Caco-2 (cell line): ENCODE measurements at regions not wholly inside any gene's neighbourhood (a gene's known extent, or its start where the extent isn't known, plus 50 kb on each side); places are given as distances from the start of the nearest gene placed in this dataset.

Experiments used
- BruUV-seq: library from RNA; stranded (reverse); fragments of 400-500 nt; replicated peaks from 2 replicates; lab custom pipeline; 2021; lab: Mats Ljungman, UMichigan
- CTCF ChIA-PET: fragments of 300-600 bp; sonication (Branson Sonifier 250); formaldehyde crosslinking; loops from one replicate; lab custom pipeline; 2022; ENCODE audit warnings: antibody characterized with exemption; lab: Charles Lee
- POLR2A ChIA-PET: fragments of 300-600 bp; sonication (Branson Sonifier 250); formaldehyde crosslinking; loops from one replicate; lab custom pipeline; 2022; ENCODE audit warnings: antibody characterized with exemption; lab: Charles Lee
- DNase-seq, 2 experiments: peaks; one replicate each; pipeline versions ENCODE4 v3.0.0 to v3.0.0-alpha.2; 2020 to 2022
- H3K27me3 ChIP-seq: replicated peaks from 2 replicates; pipeline ENCODE4 v1.6.0; 2011; ENCODE audit warnings: low read length; ENCODE audit not compliant: control insufficient read depth, insufficient read depth
- H3K36me3 ChIP-seq: 2 replicates; pipeline ENCODE4 v1.5.1; 2011; ENCODE audit warnings: low read length; ENCODE audit not compliant: control insufficient read depth, insufficient read depth
- H3K4me1 ChIP-seq: fragments of 250-450 bp; sonication (Bioruptor Pico); 2 replicates; pipeline ENCODE4 v1.5.1; 2020; ENCODE audit warnings: mild to moderate bottlenecking
- H3K4me3 ChIP-seq: 2 replicates; pipeline ENCODE4 v1.5.1; 2011; ENCODE audit warnings: low read depth, mild to moderate bottlenecking, control low read depth, low read length
- H3K9me3 ChIP-seq: fragments of 250-450 bp; sonication (Bioruptor Pico); 2 replicates; pipeline ENCODE4 v1.5.1; 2020; ENCODE audit warnings: mild to moderate bottlenecking, moderate library complexity
- H3K27ac Mint-ChIP-seq: one replicate; pipeline ENCODE4 v1.8.0; 2022; ENCODE audit warnings: mixed read lengths; ENCODE audit not compliant: unreplicated experiment
- H3K27me3 Mint-ChIP-seq: one replicate; pipeline ENCODE4 v1.8.0; 2022; ENCODE audit warnings: mixed read lengths; ENCODE audit not compliant: insufficient read depth, unreplicated experiment
- H3K36me3 Mint-ChIP-seq: one replicate; pipeline ENCODE4 v1.8.0; 2022; ENCODE audit warnings: mild to moderate bottlenecking, mixed read lengths; ENCODE audit not compliant: insufficient read depth, unreplicated experiment
- H3K4me1 Mint-ChIP-seq: one replicate; pipeline ENCODE4 v1.8.0; 2022; ENCODE audit warnings: low read depth, mixed read lengths; ENCODE audit not compliant: unreplicated experiment
- H3K4me3 Mint-ChIP-seq: one replicate; pipeline ENCODE4 v1.8.0; 2022; ENCODE audit warnings: mild to moderate bottlenecking, moderate library complexity, mixed read lengths; ENCODE audit not compliant: unreplicated experiment
- H3K9me3 Mint-ChIP-seq: one replicate; pipeline ENCODE4 v1.8.0; 2022; ENCODE audit warnings: mixed read lengths; ENCODE audit not compliant: unreplicated experiment
- CTCF ChIP-seq, 2 experiments: fragments of 200-600 bp in 1 of 2; IDR thresholded peaks; 1 replicate in 1 of 2; 2 replicates in 1 of 2; pipeline versions ENCODE4 v1.5.1 to v1.8.0; 2011 to 2022; ENCODE audit warnings: antibody characterized with exemption in 1 of 2, control low read depth in 1 of 2, inconsistent platforms in 1 of 2, low read depth in 1 of 2, low read length in 1 of 2, mild to moderate bottlenecking in 1 of 2, moderate library complexity in 1 of 2; ENCODE audit not compliant: insufficient read depth in 1 of 2, severe bottlenecking in 1 of 2, unreplicated experiment in 1 of 2
- intact Hi-C: fragments of 100-400 bp; cut with micrococcal nuclease; formaldehyde crosslinking; loops from one replicate; pipeline ENCODE4 v1.10.0; 2022; ENCODE audit not compliant: unreplicated experiment

- H3K4me1 ChIP-seq, result no peaks in the 10 kb centered on the region
- intact Hi-C loops, result no loop called here
- H3K27ac Mint-ChIP-seq, result no peak overlapping the region
- H3K4me3 Mint-ChIP-seq, result no peak overlapping the region
- no peaks in the 10 kb centered on the region for H3K4me1 Mint-ChIP-seq
- no peaks in the 10 kb centered on the region for H3K36me3 ChIP-seq
- POLR2A ChIA-PET, result no interaction called here
- peaks cover 24% of the 10 kb centered on the region for H3K27me3 Mint-ChIP-seq
- CTCF ChIA-PET, result no interaction called here
- no peaks in the 10 kb centered on the region for H3K9me3 Mint-ChIP-seq
- BruUV-seq, result no TSS peak
- no peak for TF ChIP-seq CTCF (IDR thresholded peaks at IDR 0.05; ENCODE audit: insufficient read depth in 1 of 2, low read depth in 1 of 2, low read length in 1 of 2, severe bottlenecking in 1 of 2, unreplicated experiment in 1 of 2)
- no peaks in the 10 kb centered on the region for H3K9me3 ChIP-seq
- no peaks in the 10 kb centered on the region for H3K36me3 Mint-ChIP-seq
- no peaks in the 10 kb centered on the region; the same call in 1 of the 2 replicates for H3K27me3 ChIP-seq
- no peak for DNase-seq
- no peak overlapping the region for H3K4me3 ChIP-seq
These were observed 531.7 kb downstream of the TBC1D22A start for GRCh38 chr22:47294222-47294532.

- H3K4me1 Mint-ChIP-seq, result no peaks in the 10 kb centered on the region
- TF ChIP-seq CTCF (IDR thresholded peaks at IDR 0.05; ENCODE audit: insufficient read depth in 1 of 2, low read depth in 1 of 2, low read length in 1 of 2, severe bottlenecking in 1 of 2, unreplicated experiment in 1 of 2), result no peak
- Histone ChIP-seq H3K27me3 (no peaks in the 10 kb centered on the region; the same call in 1 of the 2 replicates), H3K9me3 (no peaks in the 10 kb centered on the region), H3K4me3 (no peak overlapping the region), H3K4me1 (no peaks in the 10 kb centered on the region), H3K36me3 (no peaks in the 10 kb centered on the region)
- POLR2A ChIA-PET, result no interaction called here
- peak in 1 of 2 experiments; percentile 20 for DNase-seq
- no peaks in the 10 kb centered on the region for H3K36me3 Mint-ChIP-seq
- no peaks in the 10 kb centered on the region for H3K9me3 Mint-ChIP-seq
- H3K27ac Mint-ChIP-seq, result no peak overlapping the region
- BruUV-seq, result no TSS peak
- H3K27me3 Mint-ChIP-seq, result peaks cover 24% of the 10 kb centered on the region
- CTCF ChIA-PET, result no interaction called here
- intact Hi-C loops, result no loop called here
- H3K4me3 Mint-ChIP-seq, result no peak overlapping the region
These were observed 531.1 kb downstream of the TBC1D22A start for GRCh38 chr22:47293368-47294221.

GRCh38 chr22:47292546-47293320 is 530.3 kb downstream of the TBC1D22A start:
- H3K4me1 Mint-ChIP-seq, result no peaks in the 10 kb centered on the region
- H3K9me3 Mint-ChIP-seq, result no peaks in the 10 kb centered on the region
- peaks cover 32% of the 10 kb centered on the region for H3K27me3 Mint-ChIP-seq

More at GRCh38 chr22:47292546-47293320, 530.3 kb downstream of the TBC1D22A start:
- Histone ChIP-seq H3K4me1 (no peaks in the 10 kb centered on the region), H3K36me3 (no peaks in the 10 kb centered on the region), H3K4me3 (no peak overlapping the region), H3K27me3 (no peaks in the 10 kb centered on the region; the same call in 1 of the 2 replicates), H3K9me3 (no peaks in the 10 kb centered on the region)
- peak in 1 of 2 experiments; percentile 17 for DNase-seq
- POLR2A ChIA-PET, result no interaction called here
- no peak for TF ChIP-seq CTCF (IDR thresholded peaks at IDR 0.05; ENCODE audit: insufficient read depth in 1 of 2, low read depth in 1 of 2, low read length in 1 of 2, severe bottlenecking in 1 of 2, unreplicated experiment in 1 of 2)
- no peaks in the 10 kb centered on the region for H3K36me3 Mint-ChIP-seq
- no peak overlapping the region for H3K27ac Mint-ChIP-seq
- intact Hi-C loops, result no loop called here
- no TSS peak for BruUV-seq
- CTCF ChIA-PET, result no interaction called here
- H3K4me3 Mint-ChIP-seq, result no peak overlapping the region
